CD14-positive monocyte (primary cell): ENCODE measurements at regions not wholly inside any gene's neighbourhood (a gene's known extent, or its start where the extent isn't known, plus 50 kb on each side); places are given as distances from the start of the nearest gene placed in this dataset.

Experiments
- DNase-seq, 3 donors: peaks; one replicate each; pipeline ENCODE4 v3.0.0-alpha.2; 2011 to 2022
- H2AFZ ChIP-seq: 2 replicates; pipeline ENCODE4 v1.6.0; 2012; ENCODE audit warnings: mild to moderate bottlenecking, low read depth, low read length, inconsistent platforms; ENCODE audit not compliant: insufficient read depth, poor library complexity, severe bottlenecking
- H3K27ac ChIP-seq, 2 donors: 1 replicate in 1 of 2; 2 replicates in 1 of 2; pipeline ENCODE4 v1.5.1; 2012 to 2013; ENCODE audit warnings: low read length in 2 of 2, control low read depth in 1 of 2, inconsistent platforms in 1 of 2, low read depth in 1 of 2, mild to moderate bottlenecking in 1 of 2
- H3K27me3 ChIP-seq, 2 donors: one replicate each; pipeline versions ENCODE4 v1.6.0 to v1.6.1; 2011 to 2013; ENCODE audit warnings: low read length in 2 of 2; ENCODE audit not compliant: control insufficient read depth in 2 of 2, insufficient read depth in 2 of 2
- H3K36me3 ChIP-seq, 2 donors: replicated peaks in 1 of 2; 1 replicate in 1 of 2; 2 replicates in 1 of 2; pipeline versions ENCODE4 v1.5.1 to v1.6.1; 2012 to 2013; ENCODE audit warnings: low read length in 2 of 2, control low read depth in 1 of 2, inconsistent platforms in 1 of 2, mild to moderate bottlenecking in 1 of 2; ENCODE audit not compliant: insufficient read depth in 2 of 2, control insufficient read depth in 1 of 2
- H3K4me1 ChIP-seq, 2 donors: 1 replicate in 1 of 2; 2 replicates in 1 of 2; pipeline versions ENCODE4 v1.5.1 to v1.6.1; 2012 to 2013; ENCODE audit warnings: low read length in 2 of 2, control low read depth in 1 of 2, inconsistent platforms in 1 of 2, mild to moderate bottlenecking in 1 of 2, moderate library complexity in 1 of 2; ENCODE audit not compliant: insufficient read depth in 2 of 2, control insufficient read depth in 1 of 2
- H3K4me2 ChIP-seq: replicated peaks from 2 replicates; pipeline ENCODE3; 2012; ENCODE audit warnings: low read length, moderate library complexity, mild to moderate bottlenecking; ENCODE audit not compliant: poor library complexity, severe bottlenecking; ENCODE audit errors: extremely low read depth
- H3K4me3 ChIP-seq, 3 experiments: fragments of 200-600 bp in 1 of 3; sonication (generic) in 1 of 3; replicated peaks in 1 of 3; 1 replicate in 2 of 3; 2 replicates in 1 of 3; pipeline ENCODE4 v1.5.1; 2011 to 2013; ENCODE audit warnings: low read length in 3 of 3, mild to moderate bottlenecking in 3 of 3, control low read depth in 2 of 3, low read depth in 2 of 3, inconsistent platforms in 1 of 3, moderate library complexity in 1 of 3
- H3K79me2 ChIP-seq: 2 replicates; pipeline ENCODE4 v1.6.0; 2012; ENCODE audit warnings: mild to moderate bottlenecking, control low read depth, inconsistent platforms, low read length, moderate library complexity; ENCODE audit not compliant: insufficient read depth
- H3K9ac ChIP-seq: 2 replicates; pipeline ENCODE4 v1.6.0; 2017; ENCODE audit warnings: low read length, mild to moderate bottlenecking; ENCODE audit not compliant: insufficient read depth, poor library complexity, severe bottlenecking
- H3K9me3 ChIP-seq, 2 donors: replicated peaks in 1 of 2; 1 replicate in 1 of 2; 2 replicates in 1 of 2; pipeline versions ENCODE4 v1.5.1 to v1.6.1; 2012 to 2013; ENCODE audit warnings: low read length in 2 of 2, control low read depth in 1 of 2; ENCODE audit not compliant: control insufficient read depth in 1 of 2, insufficient read depth in 1 of 2
- H4K20me1 ChIP-seq: 2 replicates; pipeline ENCODE4 v1.6.0; 2012; ENCODE audit warnings: mild to moderate bottlenecking, low read length, control low read depth, moderate library complexity; ENCODE audit not compliant: insufficient read depth
- H3K27ac Mint-ChIP-seq, 7 donors: one replicate each; pipeline ENCODE4 v1.8.0; 2020; ENCODE audit warnings: mild to moderate bottlenecking in 7 of 7, mixed read lengths in 7 of 7, moderate library complexity in 6 of 7, inconsistent platforms in 2 of 7
- H3K27me3 Mint-ChIP-seq, 3 donors: one replicate each; pipeline ENCODE4 v1.8.0; 2021 to 2022; ENCODE audit warnings: low read depth in 3 of 3, mild to moderate bottlenecking in 3 of 3, mixed read lengths in 3 of 3, moderate library complexity in 3 of 3, inconsistent platforms in 1 of 3
- H3K36me3 Mint-ChIP-seq, 2 donors: one replicate each; pipeline ENCODE4 v1.8.0; 2020; ENCODE audit warnings: mixed read lengths in 2 of 2, inconsistent platforms in 1 of 2, mild to moderate bottlenecking in 1 of 2
- H3K4me1 Mint-ChIP-seq: one replicate; pipeline ENCODE4 v1.8.0; 2020; ENCODE audit warnings: mild to moderate bottlenecking, mixed read lengths
- H3K4me3 Mint-ChIP-seq, 2 donors: one replicate each; pipeline ENCODE4 v1.8.0; 2020; ENCODE audit warnings: mild to moderate bottlenecking in 2 of 2, mixed read lengths in 2 of 2, moderate library complexity in 1 of 2
- H3K9me3 Mint-ChIP-seq, 7 donors: one replicate each; pipeline ENCODE4 v1.8.0; 2020 to 2022; ENCODE audit warnings: mixed read lengths in 7 of 7, mild to moderate bottlenecking in 6 of 7, moderate library complexity in 6 of 7, inconsistent platforms in 2 of 7
- WGBS: methylation state at CpG from one replicate; pipeline ENCODE4 v1.1.5; 2013; ENCODE audit warnings: missing lambda C conversion rate; ENCODE audit not compliant: insufficient coverage; 5-methylcytosine and 5-hydroxymethylcytosine counted together
- intact Hi-C, 2 donors: fragments of 100-400 bp; cut with micrococcal nuclease; formaldehyde crosslinking; loops; one replicate each; pipeline versions ENCODE4 v1.15.0 to v1.15.1; 2023
- TF ChIP-seq, protein P1 (sequence below): fragments of 200-600 bp; IDR thresholded peaks from one replicate; pipeline ENCODE4 v1.8.0; 2022; ENCODE audit warnings: antibody characterized with exemption, mild to moderate bottlenecking

DNA sequence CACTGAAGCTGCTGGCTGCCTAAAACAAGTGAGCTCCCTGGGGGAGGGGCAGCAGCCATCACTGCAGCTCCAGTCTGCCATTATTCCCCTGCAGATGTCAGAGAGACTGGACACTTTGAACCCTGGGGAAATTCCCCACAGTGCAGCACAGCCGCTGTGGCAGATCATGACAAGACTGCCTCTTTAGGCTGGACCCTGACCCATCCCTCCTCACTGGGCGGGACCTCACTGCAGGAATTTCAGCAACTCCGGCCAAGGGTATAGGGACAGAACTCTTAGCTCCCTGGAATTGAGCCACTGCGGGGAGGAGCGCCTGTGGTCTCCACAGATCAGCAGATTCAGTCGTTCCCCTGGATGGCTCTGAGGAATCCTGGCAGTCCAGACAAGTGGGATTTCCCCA, 964.6 kb downstream of the BRINP3 start:
- peaks cover 0 to 4% (median 0%) of the 10 kb centered on the region in 3 donors for H3K27me3 Mint-ChIP-seq
- Histone ChIP-seq H3K36me3 (no peaks in the 10 kb centered on the region), H4K20me1 (no peaks in the 10 kb centered on the region), H2AFZ (no peak overlapping the region), H3K79me2 (no peaks in the 10 kb centered on the region), H3K27ac (no peak overlapping the region), H3K9ac (no peak overlapping the region), H3K4me2 (no peak overlapping the region), H3K27me3 (no peaks in the 10 kb centered on the region), H3K4me1 (no peaks in the 10 kb centered on the region), H3K4me3 (no peak overlapping the region), H3K9me3 (peaks cover 11 to 12% of the 10 kb centered on the region in 2 donors)
- 94% methylated on average over 6 of the region's 6 CpGs for WGBS
- peaks cover 1 to 9% (median 4%) of the 10 kb centered on the region in 7 donors for H3K9me3 Mint-ChIP-seq
- intact Hi-C loops = no loop called here
- H3K4me3 Mint-ChIP-seq = no peak overlapping the region
- no peaks in the 10 kb centered on the region for H3K4me1 Mint-ChIP-seq
- H3K36me3 Mint-ChIP-seq = no peaks in the 10 kb centered on the region
- H3K27ac Mint-ChIP-seq = no peak overlapping the region
- TF ChIP-seq, protein P1, sequence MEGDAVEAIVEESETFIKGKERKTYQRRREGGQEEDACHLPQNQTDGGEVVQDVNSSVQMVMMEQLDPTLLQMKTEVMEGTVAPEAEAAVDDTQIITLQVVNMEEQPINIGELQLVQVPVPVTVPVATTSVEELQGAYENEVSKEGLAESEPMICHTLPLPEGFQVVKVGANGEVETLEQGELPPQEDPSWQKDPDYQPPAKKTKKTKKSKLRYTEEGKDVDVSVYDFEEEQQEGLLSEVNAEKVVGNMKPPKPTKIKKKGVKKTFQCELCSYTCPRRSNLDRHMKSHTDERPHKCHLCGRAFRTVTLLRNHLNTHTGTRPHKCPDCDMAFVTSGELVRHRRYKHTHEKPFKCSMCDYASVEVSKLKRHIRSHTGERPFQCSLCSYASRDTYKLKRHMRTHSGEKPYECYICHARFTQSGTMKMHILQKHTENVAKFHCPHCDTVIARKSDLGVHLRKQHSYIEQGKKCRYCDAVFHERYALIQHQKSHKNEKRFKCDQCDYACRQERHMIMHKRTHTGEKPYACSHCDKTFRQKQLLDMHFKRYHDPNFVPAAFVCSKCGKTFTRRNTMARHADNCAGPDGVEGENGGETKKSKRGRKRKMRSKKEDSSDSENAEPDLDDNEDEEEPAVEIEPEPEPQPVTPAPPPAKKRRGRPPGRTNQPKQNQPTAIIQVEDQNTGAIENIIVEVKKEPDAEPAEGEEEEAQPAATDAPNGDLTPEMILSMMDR = no peak
- no peak for DNase-seq

GRCh38 chr1:189522441-189522840, 955.2 kb downstream of the BRINP3 start:
- no peak for DNase-seq
- Histone ChIP-seq H3K4me1 (no peaks in the 10 kb centered on the region), H3K9me3 (no peaks in the 10 kb centered on the region), H3K4me2 (no peak overlapping the region), H3K9ac (no peak overlapping the region), H3K27ac (no peak overlapping the region), H3K36me3 (no peaks in the 10 kb centered on the region), H3K4me3 (no peak overlapping the region), H4K20me1 (no peaks in the 10 kb centered on the region), H3K79me2 (no peaks in the 10 kb centered on the region), H3K27me3 (no peaks in the 10 kb centered on the region), H2AFZ (no peak overlapping the region)
- TF ChIP-seq, protein P1 = no peak
- Mint-ChIP-seq H3K27me3 (no peaks in the 10 kb centered on the region), H3K27ac (no peak overlapping the region), H3K4me1 (no peaks in the 10 kb centered on the region), H3K9me3 (peaks cover 0 to 4% (median 0%) of the 10 kb centered on the region in 7 donors), H3K4me3 (no peak overlapping the region), H3K36me3 (no peaks in the 10 kb centered on the region)
- intact Hi-C loops = no loop called here
- 73% methylated on average over 2 of the region's 6 CpGs for WGBS
